Lower leg skin (tissue), 3 donors: ENCODE measurements at regions not wholly inside any gene's neighbourhood (a gene's known extent, or its start where the extent isn't known, plus 50 kb on each side); places are given as distances from the start of the nearest gene placed in this dataset.

Experiments used
- POLR2A ChIP-seq, 2 donors: fragments of 450-650 bp; IDR thresholded peaks; one replicate each; pipeline ENCODE4 v1.6.1; 2016 to 2017; ENCODE audit warnings: antibody characterized with exemption in 2 of 2, mild to moderate bottlenecking in 1 of 2, moderate library complexity in 1 of 2
- TF ChIP-seq, protein P1 (sequence below), 3 donors: fragments of 450-650 bp; IDR thresholded peaks; one replicate each; pipeline ENCODE4 v1.5.1; 2016; ENCODE audit warnings: antibody characterized with exemption in 3 of 3, mild to moderate bottlenecking in 3 of 3, moderate library complexity in 2 of 3

DNA sequence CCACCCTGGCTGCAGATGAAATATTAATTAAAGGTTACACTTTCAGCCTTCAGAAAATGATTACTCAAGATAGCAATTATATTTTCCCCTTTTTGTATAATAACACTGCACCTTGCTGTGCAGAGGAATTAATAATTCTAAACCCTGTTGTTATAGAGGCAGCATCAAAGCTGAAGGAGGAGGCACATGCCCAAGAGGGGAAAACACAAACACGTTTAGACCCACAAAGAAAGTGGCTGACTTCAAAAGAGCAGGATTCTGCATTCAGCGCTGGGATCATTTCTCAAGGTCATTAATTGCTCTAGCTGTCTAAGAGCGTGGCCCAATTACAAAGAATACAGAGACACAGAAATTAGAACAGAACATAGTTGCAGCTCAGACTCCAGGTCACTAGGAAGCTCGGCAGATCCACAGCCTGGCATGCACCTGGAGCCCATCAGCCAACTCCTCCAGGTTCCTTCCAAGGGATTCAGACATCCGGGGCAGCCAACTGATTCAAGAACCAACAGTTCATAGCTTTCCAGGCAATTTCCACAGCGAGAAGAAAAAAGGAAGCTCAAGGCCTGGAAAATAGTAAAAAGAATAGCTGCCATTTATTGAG is 102.3 kb upstream of the ID2 start:
- TF ChIP-seq, protein P1, sequence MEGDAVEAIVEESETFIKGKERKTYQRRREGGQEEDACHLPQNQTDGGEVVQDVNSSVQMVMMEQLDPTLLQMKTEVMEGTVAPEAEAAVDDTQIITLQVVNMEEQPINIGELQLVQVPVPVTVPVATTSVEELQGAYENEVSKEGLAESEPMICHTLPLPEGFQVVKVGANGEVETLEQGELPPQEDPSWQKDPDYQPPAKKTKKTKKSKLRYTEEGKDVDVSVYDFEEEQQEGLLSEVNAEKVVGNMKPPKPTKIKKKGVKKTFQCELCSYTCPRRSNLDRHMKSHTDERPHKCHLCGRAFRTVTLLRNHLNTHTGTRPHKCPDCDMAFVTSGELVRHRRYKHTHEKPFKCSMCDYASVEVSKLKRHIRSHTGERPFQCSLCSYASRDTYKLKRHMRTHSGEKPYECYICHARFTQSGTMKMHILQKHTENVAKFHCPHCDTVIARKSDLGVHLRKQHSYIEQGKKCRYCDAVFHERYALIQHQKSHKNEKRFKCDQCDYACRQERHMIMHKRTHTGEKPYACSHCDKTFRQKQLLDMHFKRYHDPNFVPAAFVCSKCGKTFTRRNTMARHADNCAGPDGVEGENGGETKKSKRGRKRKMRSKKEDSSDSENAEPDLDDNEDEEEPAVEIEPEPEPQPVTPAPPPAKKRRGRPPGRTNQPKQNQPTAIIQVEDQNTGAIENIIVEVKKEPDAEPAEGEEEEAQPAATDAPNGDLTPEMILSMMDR (IDR thresholded peaks at IDR 0.05): no peak
- no peak for TF ChIP-seq POLR2A (IDR thresholded peaks at IDR 0.05)
